ENCODE measurements at regions not wholly inside any gene's neighbourhood (a gene's known extent, or its start where the extent isn't known, plus 50 kb on each side); places are given as distances from the start of the nearest gene placed in this dataset.
"Not testable (repeated sequence)": the region's sequence is repeated elsewhere in the genome, so short reads cannot be mapped to it uniquely, and the experiment has no call there.

GRCh38 chr16:87117936-87118335, 199.3 kb downstream of the C16orf95 start:
- Histone ChIP-seq H3K4me1 (no peaks in the 10 kb centered on the region), H3K27ac (no peak overlapping the region), H3K4me3 (no peak overlapping the region), H3K9me3 (no peaks in the 10 kb centered on the region), H3K36me3 (no peaks in the 10 kb centered on the region), H3K27me3 (no peaks in the 10 kb centered on the region)
- no peak for DNase-seq (ENCODE audit: low spot score in 2 of 2)
- intact Hi-C loops (cut with DNase I; ENCODE audit: low total_unique reads): no loop called here
- TF ChIP-seq CTCF (IDR thresholded peaks at IDR 0.05) (no peak), POLR2AphosphoS5 (IDR thresholded peaks at IDR 0.05) (no peak)

GRCh38 chr16:87119168-87119567, 198.0 kb downstream of the C16orf95 start:
- intact Hi-C loops (cut with DNase I; ENCODE audit: low total_unique reads): no loop called here
- no peaks in the 10 kb centered on the region for H3K4me1 ChIP-seq
- peaks cover 0 to 7% of the 10 kb centered on the region in 2 donors for H3K9me3 ChIP-seq
- H3K27me3 ChIP-seq: no peaks in the 10 kb centered on the region
- H3K4me3 ChIP-seq: no peak overlapping the region
- no peaks in the 10 kb centered on the region for H3K36me3 ChIP-seq
- no peak for DNase-seq (ENCODE audit: low spot score in 2 of 2)
- no peak overlapping the region for H3K27ac ChIP-seq
- no peak for TF ChIP-seq POLR2AphosphoS5 (IDR thresholded peaks at IDR 0.05)

- DNase-seq (ENCODE audit: low spot score in 2 of 2): no peak
- Histone ChIP-seq H3K27me3 (no peaks in the 10 kb centered on the region), H3K27ac (no peak overlapping the region), H3K4me1 (no peaks in the 10 kb centered on the region), H3K9me3 (peaks cover 0 to 7% of the 10 kb centered on the region in 2 donors), H3K36me3 (no peaks in the 10 kb centered on the region), H3K4me3 (no peak overlapping the region)
- TF ChIP-seq POLR2A (IDR thresholded peaks at IDR 0.05) (no peak), CTCF (IDR thresholded peaks at IDR 0.05) (no peak), POLR2AphosphoS5 (IDR thresholded peaks at IDR 0.05) (no peak)
- intact Hi-C loops (cut with DNase I; ENCODE audit: low total_unique reads): no loop called here
Observed at GRCh38 chr16:87119748-87120147, 197.4 kb downstream of the C16orf95 start.

GRCh38 chr16:87121816-87122215, 195.4 kb downstream of the C16orf95 start:
- Histone ChIP-seq H3K4me3 (no peak overlapping the region), H3K9me3 (peaks cover 0 to 7% of the 10 kb centered on the region in 2 donors), H3K4me1 (peaks cover 0 to 4% of the 10 kb centered on the region in 2 donors), H3K27ac (no peak overlapping the region), H3K27me3 (no peaks in the 10 kb centered on the region), H3K36me3 (no peaks in the 10 kb centered on the region)
- DNase-seq (ENCODE audit: low spot score in 2 of 2): no peak
- TF ChIP-seq CTCF (IDR thresholded peaks at IDR 0.05) (no peak), POLR2A (IDR thresholded peaks at IDR 0.05) (no peak), POLR2AphosphoS5 (IDR thresholded peaks at IDR 0.05) (no peak)
- intact Hi-C loops (cut with DNase I; ENCODE audit: low total_unique reads): no loop called here

GRCh38 chr16:87123356-87124001, 193.7 kb downstream of the C16orf95 start:
- Histone ChIP-seq H3K36me3 (no peaks in the 10 kb centered on the region), H3K4me3 (no peak overlapping the region), H3K4me1 (peaks cover 0 to 5% of the 10 kb centered on the region in 2 donors), H3K27ac (no peak overlapping the region), H3K9me3 (peaks cover 0 to 7% of the 10 kb centered on the region in 2 donors), H3K27me3 (no peaks in the 10 kb centered on the region)
- TF ChIP-seq POLR2AphosphoS5 (IDR thresholded peaks at IDR 0.05) (no peak), CTCF (IDR thresholded peaks at IDR 0.05) (no peak), POLR2A (IDR thresholded peaks at IDR 0.05) (no peak)
- DNase-seq (ENCODE audit: low spot score in 2 of 2): no peak
- intact Hi-C loops (cut with DNase I; ENCODE audit: low total_unique reads): no loop called here

GRCh38 chr16:87124405-87124804, 192.8 kb downstream of the C16orf95 start:
- H3K4me3 ChIP-seq; intact Hi-C loops (cut with DNase I; ENCODE audit: low total_unique reads); H3K9me3 ChIP-seq; H3K4me1 ChIP-seq; H3K36me3 ChIP-seq; H3K27ac ChIP-seq; H3K27me3 ChIP-seq; DNase-seq (ENCODE audit: low spot score in 2 of 2): not testable (repeated sequence)
